MM.1S (cell line): ENCODE measurements at regions not wholly inside any gene's neighbourhood (a gene's known extent, or its start where the extent isn't known, plus 50 kb on each side); places are given as distances from the start of the nearest gene placed in this dataset.
"Not testable (repeated sequence)": the region's sequence is repeated elsewhere in the genome, so short reads cannot be mapped to it uniquely, and the experiment has no call there.

Source experiments
- DNase-seq: peaks from one replicate; pipeline ENCODE4 v3.0.0-alpha.2; 2015
- H2AFZ ChIP-seq: fragments of 300-600 bp; sonication (generic); 2 replicates; pipeline ENCODE4 v1.6.0; 2016; ENCODE audit warnings: antibody characterized with exemption, low read length
- H3F3A ChIP-seq: fragments of 300-600 bp; sonication (generic); 2 replicates; pipeline ENCODE4 v1.6.1; 2016; ENCODE audit warnings: mild to moderate bottlenecking, antibody characterized with exemption, low read length, moderate library complexity, mixed read lengths; ENCODE audit not compliant: insufficient read depth
- H3K27ac ChIP-seq: fragments of 300-600 bp; sonication (generic); 2 replicates; pipeline ENCODE4 v1.5.1; 2016; ENCODE audit warnings: mild to moderate bottlenecking, low read length
- H3K27me3 ChIP-seq: fragments of 300-600 bp; sonication (generic); replicated peaks from 2 replicates; pipeline ENCODE4 v1.6.0; 2016; ENCODE audit warnings: low read length; ENCODE audit not compliant: insufficient read depth
- H3K36me3 ChIP-seq: fragments of 300-600 bp; sonication (generic); replicated peaks from 2 replicates; pipeline ENCODE4 v1.6.1; 2016; ENCODE audit warnings: mild to moderate bottlenecking, low read length, mixed read lengths; ENCODE audit not compliant: insufficient read depth
- H3K4me1 ChIP-seq: fragments of 300-600 bp; sonication (generic); 2 replicates; pipeline ENCODE4 v1.6.1; 2016; ENCODE audit warnings: low read length, mixed read lengths
- H3K4me2 ChIP-seq: fragments of 300-600 bp; sonication (generic); 2 replicates; pipeline ENCODE4 v1.6.0; 2016; ENCODE audit warnings: low read depth, low read length
- H3K4me3 ChIP-seq: fragments of 300-600 bp; sonication (generic); 2 replicates; pipeline ENCODE4 v1.5.1; 2016; ENCODE audit warnings: low read length, mixed read lengths
- H3K79me2 ChIP-seq: fragments of 300-600 bp; sonication (generic); 2 replicates; pipeline ENCODE4 v1.6.1; 2016; ENCODE audit warnings: mixed run types, low read length, mixed read lengths
- H3K9ac ChIP-seq: fragments of 300-600 bp; sonication (generic); 2 replicates; pipeline ENCODE4 v1.6.1; 2016; ENCODE audit warnings: low read length, mixed read lengths
- H3K9me2 ChIP-seq: fragments of 300-600 bp; sonication (generic); replicated peaks from 2 replicates; pipeline ENCODE4 v1.6.1; 2016; ENCODE audit warnings: mild to moderate bottlenecking, low read length, mixed read lengths; ENCODE audit not compliant: insufficient read depth
- H3K9me3 ChIP-seq: fragments of 300-600 bp; sonication (generic); replicated peaks from 2 replicates; pipeline ENCODE4 v1.6.1; 2016; ENCODE audit warnings: mild to moderate bottlenecking, low read length, mixed read lengths; ENCODE audit not compliant: insufficient read depth
- H4K20me1 ChIP-seq: fragments of 300-600 bp; sonication (generic); 2 replicates; pipeline ENCODE4 v1.6.1; 2016; ENCODE audit warnings: mild to moderate bottlenecking, low read length, moderate library complexity, mixed read lengths; ENCODE audit not compliant: insufficient read depth
- EZH2 ChIP-seq: fragments of 300-600 bp; sonication (generic); optimal IDR thresholded peaks from 2 replicates; pipeline ENCODE3; 2017; ENCODE audit warnings: low read depth, mild to moderate bottlenecking, antibody characterized with exemption, low read length, mixed read lengths
- EZH2phosphoT487 ChIP-seq: fragments of 300-600 bp; sonication (generic); IDR thresholded peaks from 2 replicates; pipeline ENCODE4 v1.6.1; 2018; ENCODE audit warnings: antibody characterized with exemption, low read length
- TF ChIP-seq, protein P1 (sequence below): fragments of 300-600 bp; sonication (generic); IDR thresholded peaks from 2 replicates; pipeline ENCODE4 v1.5.1; 2016; ENCODE audit warnings: antibody characterized with exemption, low read length, mixed read lengths

GRCh38 chr4:87913896-87914295 lies 61.6 kb upstream of the SPP1 start:
- Histone ChIP-seq H3K4me3 (no peak overlapping the region), H3K9me3 (no peaks in the 10 kb centered on the region), H3K79me2 (no peaks in the 10 kb centered on the region), H4K20me1 (no peaks in the 10 kb centered on the region), H3K36me3 (no peaks in the 10 kb centered on the region), H3K27me3 (no peaks in the 10 kb centered on the region), H2AFZ (no peak overlapping the region), H3K9ac (no peak overlapping the region), H3F3A (no peaks in the 10 kb centered on the region), H3K4me1 (peaks cover 5% of the 10 kb centered on the region; the same call in 1 of the 2 replicates), H3K27ac (no peak overlapping the region), H3K9me2 (no peaks in the 10 kb centered on the region), H3K4me2 (no peak overlapping the region)
- no peak for TF ChIP-seq EZH2
- TF ChIP-seq, protein P1, sequence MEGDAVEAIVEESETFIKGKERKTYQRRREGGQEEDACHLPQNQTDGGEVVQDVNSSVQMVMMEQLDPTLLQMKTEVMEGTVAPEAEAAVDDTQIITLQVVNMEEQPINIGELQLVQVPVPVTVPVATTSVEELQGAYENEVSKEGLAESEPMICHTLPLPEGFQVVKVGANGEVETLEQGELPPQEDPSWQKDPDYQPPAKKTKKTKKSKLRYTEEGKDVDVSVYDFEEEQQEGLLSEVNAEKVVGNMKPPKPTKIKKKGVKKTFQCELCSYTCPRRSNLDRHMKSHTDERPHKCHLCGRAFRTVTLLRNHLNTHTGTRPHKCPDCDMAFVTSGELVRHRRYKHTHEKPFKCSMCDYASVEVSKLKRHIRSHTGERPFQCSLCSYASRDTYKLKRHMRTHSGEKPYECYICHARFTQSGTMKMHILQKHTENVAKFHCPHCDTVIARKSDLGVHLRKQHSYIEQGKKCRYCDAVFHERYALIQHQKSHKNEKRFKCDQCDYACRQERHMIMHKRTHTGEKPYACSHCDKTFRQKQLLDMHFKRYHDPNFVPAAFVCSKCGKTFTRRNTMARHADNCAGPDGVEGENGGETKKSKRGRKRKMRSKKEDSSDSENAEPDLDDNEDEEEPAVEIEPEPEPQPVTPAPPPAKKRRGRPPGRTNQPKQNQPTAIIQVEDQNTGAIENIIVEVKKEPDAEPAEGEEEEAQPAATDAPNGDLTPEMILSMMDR = no peak
- no peak for TF ChIP-seq EZH2phosphoT487
- no peak for DNase-seq

DNA sequence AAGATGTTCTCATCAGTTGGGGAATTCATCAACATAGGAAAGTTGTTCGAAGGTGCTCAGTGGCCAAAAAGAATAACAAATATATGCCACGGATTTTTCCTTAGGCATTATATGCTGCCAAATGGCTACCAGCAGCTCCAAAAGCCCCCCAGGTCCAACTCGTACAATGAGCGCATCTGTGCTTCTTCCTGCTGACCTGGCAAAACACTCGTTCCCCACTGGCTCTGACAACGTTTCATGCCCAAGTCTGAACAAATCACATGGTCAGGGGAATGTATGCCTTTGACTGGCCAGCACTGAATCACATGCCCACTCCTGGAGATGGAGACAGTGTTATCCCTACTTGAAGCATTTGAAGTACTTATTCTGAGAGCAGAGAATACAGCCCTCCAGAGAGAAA lies 59.9 kb upstream of the SPP1 start:
- TF ChIP-seq, protein P1 = no peak
- TF ChIP-seq EZH2 = no peak
- TF ChIP-seq EZH2phosphoT487 = no peak
- Histone ChIP-seq H3K4me2 (no peak overlapping the region), H3K27me3 (no peaks in the 10 kb centered on the region), H3F3A (no peaks in the 10 kb centered on the region), H2AFZ (no peak overlapping the region), H3K4me3 (no peak overlapping the region), H3K9me2 (no peaks in the 10 kb centered on the region), H3K79me2 (no peaks in the 10 kb centered on the region), H3K27ac (no peak overlapping the region), H3K36me3 (no peaks in the 10 kb centered on the region), H3K4me1 (peaks cover 5% of the 10 kb centered on the region; the same call in 1 of the 2 replicates), H3K9me3 (no peaks in the 10 kb centered on the region), H3K9ac (no peak overlapping the region), H4K20me1 (no peaks in the 10 kb centered on the region)
- no peak for DNase-seq

DNA sequence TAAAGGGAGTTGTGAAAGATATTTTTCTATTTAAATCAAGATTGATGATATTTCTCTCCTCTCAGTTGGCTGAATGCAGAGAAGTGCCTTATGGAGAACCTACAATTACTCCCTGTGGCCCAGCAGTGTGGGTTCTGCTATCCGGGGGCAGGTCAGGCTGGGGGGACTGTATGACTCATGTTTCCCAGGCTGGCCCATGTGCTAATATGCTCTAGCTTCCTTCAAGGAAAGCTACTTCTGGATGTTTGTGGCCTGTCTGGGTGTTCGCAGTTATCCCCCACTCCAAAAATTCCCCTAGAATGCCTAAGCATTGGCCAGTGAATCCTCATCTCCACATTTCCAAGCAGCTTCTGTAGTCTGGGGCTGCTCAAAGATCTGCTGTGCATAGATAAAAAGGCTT lies 58.9 kb upstream of the SPP1 start:
- DNase-seq = no peak
- Histone ChIP-seq H3K4me3 (no peak overlapping the region), H3K27me3 (no peaks in the 10 kb centered on the region), H4K20me1 (no peaks in the 10 kb centered on the region), H3K9me3 (no peaks in the 10 kb centered on the region), H3K27ac (no peak overlapping the region), H3K4me1 (peaks cover 2% of the 10 kb centered on the region; the same call in 1 of the 2 replicates), H3K36me3 (no peaks in the 10 kb centered on the region), H3K9me2 (no peaks in the 10 kb centered on the region), H3K9ac (no peak overlapping the region), H3K79me2 (no peaks in the 10 kb centered on the region), H3K4me2 (no peak overlapping the region), H2AFZ (no peak overlapping the region), H3F3A (no peaks in the 10 kb centered on the region)
- TF ChIP-seq, protein P1 = no peak
- TF ChIP-seq EZH2phosphoT487 (no peak), EZH2 (no peak)

DNA sequence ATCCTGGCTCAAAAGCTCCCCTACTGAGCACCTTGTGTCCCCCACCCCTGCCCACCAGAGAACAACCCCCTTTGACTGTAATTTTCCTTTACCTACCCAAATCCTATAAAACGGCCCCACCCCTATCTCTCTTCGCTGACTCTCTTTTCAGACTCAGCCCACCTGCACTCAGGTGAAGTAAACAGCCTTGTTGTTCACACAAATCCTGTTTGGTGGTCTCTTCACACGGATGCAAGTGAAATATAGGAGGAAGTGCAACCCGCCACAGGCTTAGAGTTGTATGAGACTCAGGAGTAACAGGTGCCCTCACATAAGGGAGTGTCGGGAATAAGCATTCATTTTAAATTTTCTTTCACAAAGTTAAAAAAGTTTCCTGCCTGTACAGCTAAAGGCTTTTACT lies 57.6 kb upstream of the SPP1 start:
- not testable (repeated sequence) for H3F3A ChIP-seq, DNase-seq, H3K9me2 ChIP-seq, H3K27me3 ChIP-seq, H3K4me2 ChIP-seq, H4K20me1 ChIP-seq, H3K79me2 ChIP-seq, H2AFZ ChIP-seq, H3K27ac ChIP-seq, H3K9ac ChIP-seq, H3K9me3 ChIP-seq, H3K4me3 ChIP-seq, H3K36me3 ChIP-seq, H3K4me1 ChIP-seq
